Endothelial cell of umbilical vein (primary cell): ENCODE measurements at regions not wholly inside any gene's neighbourhood (a gene's known extent, or its start where the extent isn't known, plus 50 kb on each side); places are given as distances from the start of the nearest gene placed in this dataset.

Experiments
- BruUV-seq: library from RNA; stranded (reverse); fragments of 400-500 nt; replicated peaks from 2 replicates; lab custom pipeline; 2021; lab: Mats Ljungman, UMichigan
- CTCF ChIA-PET: fragments of 300-600, 350-600 bp; sonication (Branson Sonifier 250); formaldehyde crosslinking; loops from one replicate; lab custom pipeline; 2021; ENCODE audit warnings: antibody characterized with exemption, inconsistent platforms; lab: Charles Lee
- POLR2A ChIA-PET: fragments of 300-600, 350-600 bp; sonication (Branson Sonifier 250); formaldehyde crosslinking; loops from one replicate; lab custom pipeline; 2021; ENCODE audit warnings: antibody characterized with exemption, inconsistent platforms; lab: Charles Lee
- DNase-seq: peaks from one replicate; pipeline ENCODE4 v3.0.0-alpha.2; 2011; ENCODE audit warnings: low read depth, low spot score
- FAIRE-seq: peaks from 2 replicates; lab custom pipeline; 2011; peaks lifted over from hg19 to GRCh38; lab: Jason Lieb, UNC
- H2AFZ ChIP-seq: 2 replicates; pipeline ENCODE4 v1.6.0; 2012; ENCODE audit warnings: low read depth, low read length, control low read depth, inconsistent platforms
- H3K27ac ChIP-seq: 2 replicates; pipeline ENCODE4 v1.5.1; 2011; ENCODE audit warnings: low read depth, mild to moderate bottlenecking, control low read depth, low read length, moderate library complexity; ENCODE audit not compliant: insufficient read depth
- H3K27me3 ChIP-seq, 2 experiments: 2 replicates each; pipeline versions ENCODE4 v1.6.0 to v1.6.1; 2011; ENCODE audit warnings: low read length in 2 of 2, mixed read lengths in 1 of 2; ENCODE audit not compliant: control insufficient read depth in 2 of 2, insufficient read depth in 2 of 2
- H3K36me3 ChIP-seq, 2 experiments: 2 replicates in 1 of 2; 3 replicates in 1 of 2; pipeline ENCODE4 v1.5.1; 2011; ENCODE audit warnings: low read length in 2 of 2, mild to moderate bottlenecking in 1 of 2, moderate library complexity in 1 of 2; ENCODE audit not compliant: control insufficient read depth in 2 of 2, insufficient read depth in 2 of 2; ENCODE audit errors: extremely low read depth in 1 of 2
- H3K4me1 ChIP-seq: 3 replicates; pipeline ENCODE4 v1.5.1; 2011; ENCODE audit warnings: mild to moderate bottlenecking, low read length; ENCODE audit not compliant: control insufficient read depth, insufficient read depth; ENCODE audit errors: extremely low read depth
- H3K4me2 ChIP-seq: 2 replicates; pipeline ENCODE4 v1.6.1; 2011; ENCODE audit warnings: low read length, control low read depth, mixed read lengths; ENCODE audit not compliant: insufficient read depth
- H3K4me3 ChIP-seq, 3 experiments: fragments of 200-600 bp in 1 of 3; sonication (generic), shearing (Covaris generic) in 1 of 3; replicated peaks in 1 of 3; 2 replicates each; pipeline ENCODE4 v1.5.1; 2011 to 2016; ENCODE audit warnings: control low read depth in 3 of 3, low read length in 3 of 3, mild to moderate bottlenecking in 2 of 3, inconsistent platforms in 1 of 3, low read depth in 1 of 3, moderate library complexity in 1 of 3; ENCODE audit not compliant: insufficient read depth in 1 of 3
- H3K79me2 ChIP-seq: 2 replicates; pipeline ENCODE4 v1.6.0; 2012; ENCODE audit warnings: low read length, inconsistent platforms; ENCODE audit not compliant: control insufficient read depth, insufficient read depth
- H3K9ac ChIP-seq: replicated peaks from 2 replicates; pipeline ENCODE3; 2011; ENCODE audit warnings: low read length, control low read depth; ENCODE audit not compliant: insufficient read depth; ENCODE audit errors: extremely low read depth
- H3K9me1 ChIP-seq: replicated peaks from 3 replicates; pipeline ENCODE4 v1.6.0; 2011; ENCODE audit warnings: mild to moderate bottlenecking, low read length; ENCODE audit not compliant: control insufficient read depth, insufficient read depth; ENCODE audit errors: extremely low read depth
- H3K9me3 ChIP-seq: replicated peaks from 2 replicates; pipeline ENCODE4 v1.5.1; 2012; ENCODE audit warnings: low read length, inconsistent platforms; ENCODE audit not compliant: control insufficient read depth, insufficient read depth
- H4K20me1 ChIP-seq: replicated peaks from 2 replicates; pipeline ENCODE3; 2011; ENCODE audit warnings: mild to moderate bottlenecking, low read length; ENCODE audit not compliant: control insufficient read depth, insufficient read depth; ENCODE audit errors: extremely low read depth
- EZH2 ChIP-seq: IDR thresholded peaks from 2 replicates; pipeline ENCODE4 v1.6.1; 2012; ENCODE audit warnings: borderline replicate concordance, low read depth, mild to moderate bottlenecking, moderate library complexity, low read length, inconsistent platforms; ENCODE audit not compliant: severe bottlenecking
- FOS ChIP-seq: IDR thresholded peaks from 2 replicates; pipeline ENCODE4 v1.6.1; 2011; ENCODE audit warnings: mild to moderate bottlenecking, low read length, moderate library complexity, borderline replicate concordance; ENCODE audit not compliant: insufficient read depth
- JUN ChIP-seq: IDR thresholded peaks from 2 replicates; pipeline ENCODE4 v1.6.1; 2011; ENCODE audit warnings: borderline replicate concordance, low read depth; ENCODE audit not compliant: insufficient read length, insufficient read depth
- MYC ChIP-seq: IDR thresholded peaks from one replicate; pipeline ENCODE4 v1.6.1; 2011; ENCODE audit warnings: mild to moderate bottlenecking, low read depth, low read length
- POLR2A ChIP-seq: IDR thresholded peaks from 2 replicates; pipeline ENCODE4 v1.6.1; 2012; ENCODE audit warnings: low read depth, mild to moderate bottlenecking, control low read depth, low read length
- POLR2AphosphoS5 ChIP-seq: IDR thresholded peaks from 2 replicates; pipeline ENCODE4 v1.6.1; 2012; ENCODE audit warnings: low read depth, mild to moderate bottlenecking, control low read depth, low read length, moderate library complexity; ENCODE audit not compliant: insufficient read depth
- dilution Hi-C: fragments of 300-500 bp; cut with MboI; formaldehyde crosslinking; loops from one replicate; pipeline ENCODE4 v1.15.0; 2019; ENCODE audit warnings: low sequenced_read_pairs; ENCODE audit not compliant: extremely low pct_ligation_motif_present
- intact Hi-C: fragments of 100-400 bp; cut with micrococcal nuclease; formaldehyde crosslinking; loops from one replicate; pipeline ENCODE4 v1.10.0; 2022
- TF ChIP-seq, protein P1 (sequence below): IDR thresholded peaks from 2 replicates; pipeline ENCODE4 v1.6.1; 2011; ENCODE audit not compliant: insufficient read depth, insufficient read length
- TF ChIP-seq, protein P2 (sequence below), 2 donors: IDR thresholded peaks; 1 replicate in 1 of 2; 2 replicates in 1 of 2; pipeline ENCODE4 v1.5.1; 2011; ENCODE audit warnings: low read length in 2 of 2, mild to moderate bottlenecking in 2 of 2, moderate library complexity in 2 of 2, control low read depth in 1 of 2, inconsistent platforms in 1 of 2, low read depth in 1 of 2; ENCODE audit not compliant: insufficient read depth in 1 of 2; ENCODE audit errors: extremely low read depth in 1 of 2

DNA sequence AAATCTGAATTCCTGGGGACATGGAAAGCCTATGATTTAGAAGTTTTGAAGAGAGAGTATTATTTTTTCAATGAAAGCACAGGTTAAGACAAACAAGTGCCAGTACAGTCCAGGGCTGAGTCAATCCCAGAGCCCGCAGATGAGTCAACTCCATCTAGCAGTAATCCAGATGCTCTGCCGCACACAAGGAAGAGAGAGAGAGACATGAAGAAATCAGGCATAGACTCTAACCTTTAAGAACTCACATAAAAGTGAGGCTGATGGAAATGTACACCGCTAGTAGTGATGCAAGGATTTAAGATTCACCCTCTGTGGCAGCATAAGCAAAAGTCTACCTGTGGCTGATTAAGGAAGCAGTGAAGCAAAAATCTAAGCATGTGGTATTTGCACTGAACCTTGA lies 651.5 kb downstream of the TNS3 start:
- Histone ChIP-seq H3K9me3 (no peaks in the 10 kb centered on the region), H3K27ac (no peak overlapping the region), H3K4me3 (no peak overlapping the region), H2AFZ (no peak overlapping the region), H4K20me1 (no peaks in the 10 kb centered on the region), H3K27me3 (no peaks in the 10 kb centered on the region), H3K4me2 (no peak overlapping the region), H3K4me1 (peaks cover 8% of the 10 kb centered on the region), H3K9ac (no peak overlapping the region), H3K36me3 (no peaks in the 10 kb centered on the region), H3K79me2 (no peaks in the 10 kb centered on the region), H3K9me1 (no peaks in the 10 kb centered on the region)
- peak; percentile 58 for TF ChIP-seq FOS
- TF ChIP-seq EZH2: no peak
- no peak for TF ChIP-seq MYC
- BruUV-seq: no TSS peak
- dilution Hi-C loops (no loop called here), intact Hi-C loops (loop anchor here (5.0 kb wide), 1 partner anchor 168 kb away; no protein-coding TSS in a partner anchor)
- no peak for FAIRE-seq
- DNase-seq: peak; percentile 9
- ChIA-PET CTCF (no interaction called here), POLR2A (no interaction called here)

DNA sequence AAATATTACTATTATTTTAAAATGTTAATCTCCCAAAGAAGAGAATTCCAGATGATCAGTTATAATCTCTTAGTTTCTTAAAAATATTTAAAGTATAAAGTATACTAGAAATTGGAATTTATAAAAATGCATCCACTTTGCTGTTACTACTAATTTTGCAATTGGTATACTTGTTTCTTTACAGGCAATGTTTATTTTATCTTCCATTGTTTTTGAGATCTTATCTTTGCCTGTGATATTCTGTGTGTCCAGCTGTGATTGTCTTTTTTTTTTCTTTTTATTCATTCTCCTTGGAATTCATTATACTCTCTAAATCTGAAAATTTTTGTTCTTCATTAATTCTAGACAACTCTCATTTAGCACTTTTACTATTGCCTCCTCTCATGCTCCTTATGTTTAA lies 652.6 kb downstream of the TNS3 start:
- no peak overlapping the region for H2AFZ ChIP-seq
- H3K9me1 ChIP-seq: no peaks in the 10 kb centered on the region
- no peak overlapping the region for H3K4me3 ChIP-seq
- DNase-seq (no peak), FAIRE-seq (no peak)
- H3K9ac ChIP-seq: no peak overlapping the region
- no peaks in the 10 kb centered on the region for H3K27me3 ChIP-seq
- no peak overlapping the region for H3K4me2 ChIP-seq
- ChIA-PET POLR2A (no interaction called here), CTCF (no interaction called here)
- no peak for TF ChIP-seq MYC
- TF ChIP-seq, protein P1, sequence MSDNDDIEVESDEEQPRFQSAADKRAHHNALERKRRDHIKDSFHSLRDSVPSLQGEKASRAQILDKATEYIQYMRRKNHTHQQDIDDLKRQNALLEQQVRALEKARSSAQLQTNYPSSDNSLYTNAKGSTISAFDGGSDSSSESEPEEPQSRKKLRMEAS: no peak
- TF ChIP-seq EZH2: no peak
- no peak for TF ChIP-seq POLR2A
- no peak for TF ChIP-seq JUN
- no peak for TF ChIP-seq FOS
- TF ChIP-seq, protein P2, sequence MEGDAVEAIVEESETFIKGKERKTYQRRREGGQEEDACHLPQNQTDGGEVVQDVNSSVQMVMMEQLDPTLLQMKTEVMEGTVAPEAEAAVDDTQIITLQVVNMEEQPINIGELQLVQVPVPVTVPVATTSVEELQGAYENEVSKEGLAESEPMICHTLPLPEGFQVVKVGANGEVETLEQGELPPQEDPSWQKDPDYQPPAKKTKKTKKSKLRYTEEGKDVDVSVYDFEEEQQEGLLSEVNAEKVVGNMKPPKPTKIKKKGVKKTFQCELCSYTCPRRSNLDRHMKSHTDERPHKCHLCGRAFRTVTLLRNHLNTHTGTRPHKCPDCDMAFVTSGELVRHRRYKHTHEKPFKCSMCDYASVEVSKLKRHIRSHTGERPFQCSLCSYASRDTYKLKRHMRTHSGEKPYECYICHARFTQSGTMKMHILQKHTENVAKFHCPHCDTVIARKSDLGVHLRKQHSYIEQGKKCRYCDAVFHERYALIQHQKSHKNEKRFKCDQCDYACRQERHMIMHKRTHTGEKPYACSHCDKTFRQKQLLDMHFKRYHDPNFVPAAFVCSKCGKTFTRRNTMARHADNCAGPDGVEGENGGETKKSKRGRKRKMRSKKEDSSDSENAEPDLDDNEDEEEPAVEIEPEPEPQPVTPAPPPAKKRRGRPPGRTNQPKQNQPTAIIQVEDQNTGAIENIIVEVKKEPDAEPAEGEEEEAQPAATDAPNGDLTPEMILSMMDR (IDR thresholded peaks at IDR 0.05; ENCODE audit: extremely low read depth in 1 of 2, insufficient read depth in 1 of 2, low read depth in 1 of 2, low read length in 2 of 2): no peak
- TF ChIP-seq POLR2AphosphoS5: no peak
- no peaks in the 10 kb centered on the region for H3K9me3 ChIP-seq
- intact Hi-C loops: no loop called here
- H3K79me2 ChIP-seq: no peaks in the 10 kb centered on the region
- peaks cover 8% of the 10 kb centered on the region for H3K4me1 ChIP-seq
- H4K20me1 ChIP-seq: no peaks in the 10 kb centered on the region
- H3K36me3 ChIP-seq: no peaks in the 10 kb centered on the region
- dilution Hi-C loops: no loop called here
- no peak overlapping the region for H3K27ac ChIP-seq
- no TSS peak for BruUV-seq
